Activated naive CD8-positive, alpha-beta T cell treated with anti-CD3 and anti-CD28 coated beads, Interleukin-2, amount 50 U/mL, for 24 hours (primary cell): ENCODE measurements at regions not wholly inside any gene's neighbourhood (a gene's known extent, or its start where the extent isn't known, plus 50 kb on each side); places are given as distances from the start of the nearest gene placed in this dataset.

Experiments
- ATAC-seq: fragments of 150-1000 bp; cut with Tn5 transposase; one replicate; pipeline ENCODE4 v1.10.0; 2021
- DNase-seq: peaks from one replicate; pipeline ENCODE4 v3.0.0; 2021
- H3K27ac Mint-ChIP-seq: one replicate; pipeline ENCODE4 v1.8.0; 2021; ENCODE audit warnings: mild to moderate bottlenecking, mixed read lengths
- H3K27me3 Mint-ChIP-seq: one replicate; pipeline ENCODE4 v1.8.0; 2021; ENCODE audit warnings: mixed read lengths
- H3K36me3 Mint-ChIP-seq: one replicate; pipeline ENCODE4 v1.8.0; 2021; ENCODE audit warnings: low read depth, mixed read lengths
- H3K4me1 Mint-ChIP-seq: one replicate; pipeline ENCODE4 v1.8.0; 2021; ENCODE audit warnings: mixed read lengths
- H3K4me3 Mint-ChIP-seq: one replicate; pipeline ENCODE4 v1.8.0; 2021; ENCODE audit warnings: mild to moderate bottlenecking, moderate library complexity, mixed read lengths
- H3K9me3 Mint-ChIP-seq: one replicate; pipeline ENCODE4 v1.8.0; 2021; ENCODE audit warnings: mixed read lengths

GRCh38 chr7:20964281-20964918, 177.7 kb upstream of the SP8 start:
- H3K9me3 Mint-ChIP-seq: peaks cover 6% of the 10 kb centered on the region
- no peaks in the 10 kb centered on the region for H3K27me3 Mint-ChIP-seq
- H3K4me1 Mint-ChIP-seq: no peaks in the 10 kb centered on the region
- no peak overlapping the region for H3K4me3 Mint-ChIP-seq
- DNase-seq (no peak), ATAC-seq (no peak)
- H3K27ac Mint-ChIP-seq: no peak overlapping the region
- H3K36me3 Mint-ChIP-seq: no peaks in the 10 kb centered on the region

- no peaks in the 10 kb centered on the region for H3K36me3 Mint-ChIP-seq
- H3K27ac Mint-ChIP-seq: no peak overlapping the region
- DNase-seq (no peak), ATAC-seq (no peak)
- H3K27me3 Mint-ChIP-seq: no peaks in the 10 kb centered on the region
- peaks cover 6% of the 10 kb centered on the region for H3K9me3 Mint-ChIP-seq
- no peak overlapping the region for H3K4me3 Mint-ChIP-seq
- H3K4me1 Mint-ChIP-seq: no peaks in the 10 kb centered on the region
Observed at GRCh38 chr7:20971219-20971618, 184.5 kb upstream of the SP8 start.

- H3K4me1 Mint-ChIP-seq: no peaks in the 10 kb centered on the region
- no peak overlapping the region for H3K27ac Mint-ChIP-seq
- no peaks in the 10 kb centered on the region for H3K9me3 Mint-ChIP-seq
- H3K4me3 Mint-ChIP-seq: no peak overlapping the region
- H3K27me3 Mint-ChIP-seq: no peaks in the 10 kb centered on the region
- no peaks in the 10 kb centered on the region for H3K36me3 Mint-ChIP-seq
- no peak for ATAC-seq
- no peak for DNase-seq
Observed at GRCh38 chr7:20980232-20980631, 193.5 kb upstream of the SP8 start.

GRCh38 chr7:20980668-20981264, 194.1 kb upstream of the SP8 start:
- H3K36me3 Mint-ChIP-seq: no peaks in the 10 kb centered on the region
- ATAC-seq (no peak), DNase-seq (no peak)
- H3K4me1 Mint-ChIP-seq: no peaks in the 10 kb centered on the region
- no peak overlapping the region for H3K27ac Mint-ChIP-seq
- H3K27me3 Mint-ChIP-seq: no peaks in the 10 kb centered on the region
- no peaks in the 10 kb centered on the region for H3K9me3 Mint-ChIP-seq
- H3K4me3 Mint-ChIP-seq: no peak overlapping the region

GRCh38 chr7:20988340-20988739, 201.7 kb upstream of the SP8 start:
- Mint-ChIP-seq H3K27me3 (no peaks in the 10 kb centered on the region), H3K36me3 (no peaks in the 10 kb centered on the region), H3K4me3 (no peak overlapping the region), H3K4me1 (no peaks in the 10 kb centered on the region), H3K27ac (no peak overlapping the region), H3K9me3 (no peaks in the 10 kb centered on the region)
- no peak for DNase-seq
- ATAC-seq: no peak

- Mint-ChIP-seq H3K9me3 (no peaks in the 10 kb centered on the region), H3K27me3 (no peaks in the 10 kb centered on the region), H3K4me1 (no peaks in the 10 kb centered on the region), H3K36me3 (no peaks in the 10 kb centered on the region), H3K4me3 (no peak overlapping the region), H3K27ac (no peak overlapping the region)
- ATAC-seq: no peak
- no peak for DNase-seq
Observed at GRCh38 chr7:20991544-20991943, 204.9 kb upstream of the SP8 start.

- DNase-seq (no peak), ATAC-seq (no peak)
- H3K9me3 Mint-ChIP-seq: no peaks in the 10 kb centered on the region
- no peak overlapping the region for H3K4me3 Mint-ChIP-seq
- H3K27me3 Mint-ChIP-seq: no peaks in the 10 kb centered on the region
- no peaks in the 10 kb centered on the region for H3K4me1 Mint-ChIP-seq
- no peak overlapping the region for H3K27ac Mint-ChIP-seq
- no peaks in the 10 kb centered on the region for H3K36me3 Mint-ChIP-seq
Observed at GRCh38 chr7:20993693-20994092, 207.0 kb upstream of the SP8 start.

GRCh38 chr7:20998309-20998708, 211.6 kb upstream of the SP8 start:
- ATAC-seq: no peak
- Mint-ChIP-seq H3K9me3 (no peaks in the 10 kb centered on the region), H3K27me3 (no peaks in the 10 kb centered on the region), H3K27ac (no peak overlapping the region), H3K4me3 (no peak overlapping the region), H3K4me1 (no peaks in the 10 kb centered on the region), H3K36me3 (no peaks in the 10 kb centered on the region)
- DNase-seq: no peak

- Mint-ChIP-seq H3K27me3 (no peaks in the 10 kb centered on the region), H3K36me3 (no peaks in the 10 kb centered on the region), H3K4me3 (no peak overlapping the region), H3K27ac (no peak overlapping the region), H3K9me3 (peaks cover 13% of the 10 kb centered on the region), H3K4me1 (no peaks in the 10 kb centered on the region)
- no peak for ATAC-seq
- no peak for DNase-seq
Observed at GRCh38 chr7:21011153-21011552, 224.5 kb upstream of the SP8 start.

- DNase-seq (no peak), ATAC-seq (no peak)
- H3K27me3 Mint-ChIP-seq: no peaks in the 10 kb centered on the region
- no peaks in the 10 kb centered on the region for H3K4me1 Mint-ChIP-seq
- H3K9me3 Mint-ChIP-seq: peaks cover 7% of the 10 kb centered on the region
- no peak overlapping the region for H3K27ac Mint-ChIP-seq
- no peak overlapping the region for H3K4me3 Mint-ChIP-seq
- H3K36me3 Mint-ChIP-seq: no peaks in the 10 kb centered on the region
Observed at GRCh38 chr7:21013765-21014539, 227.3 kb upstream of the SP8 start.

- Mint-ChIP-seq H3K27ac (no peak overlapping the region), H3K9me3 (peaks cover 4% of the 10 kb centered on the region), H3K4me1 (no peaks in the 10 kb centered on the region), H3K4me3 (no peak overlapping the region), H3K36me3 (no peaks in the 10 kb centered on the region), H3K27me3 (no peaks in the 10 kb centered on the region)
- DNase-seq: no peak
- ATAC-seq: no peak
Observed at GRCh38 chr7:21020667-21021066, 234.0 kb upstream of the SP8 start.

- ATAC-seq: no peak
- Mint-ChIP-seq H3K27ac (no peak overlapping the region), H3K36me3 (no peaks in the 10 kb centered on the region), H3K4me3 (no peak overlapping the region), H3K9me3 (no peaks in the 10 kb centered on the region), H3K4me1 (no peaks in the 10 kb centered on the region), H3K27me3 (no peaks in the 10 kb centered on the region)
- no peak for DNase-seq
Observed at GRCh38 chr7:21023841-21024484, 237.3 kb upstream of the SP8 start.

- Mint-ChIP-seq H3K4me3 (no peak overlapping the region), H3K9me3 (no peaks in the 10 kb centered on the region), H3K4me1 (no peaks in the 10 kb centered on the region)
Observed at GRCh38 chr7:21024485-21024867, 237.8 kb upstream of the SP8 start.

GRCh38 chr7:21028186-21028585, 241.5 kb upstream of the SP8 start:
- Mint-ChIP-seq H3K4me1 (no peaks in the 10 kb centered on the region), H3K9me3 (no peaks in the 10 kb centered on the region), H3K27ac (no peak overlapping the region), H3K4me3 (no peak overlapping the region), H3K36me3 (no peaks in the 10 kb centered on the region), H3K27me3 (no peaks in the 10 kb centered on the region)
- DNase-seq (no peak), ATAC-seq (no peak)

More at GRCh38 chr7:21024485-21024867, 237.8 kb upstream of the SP8 start:
- Mint-ChIP-seq H3K27ac (no peak overlapping the region), H3K36me3 (no peaks in the 10 kb centered on the region), H3K27me3 (no peaks in the 10 kb centered on the region)
- ATAC-seq (no peak), DNase-seq (no peak)

- no peaks in the 10 kb centered on the region for H3K36me3 Mint-ChIP-seq
- DNase-seq (no peak), ATAC-seq (no peak)
- H3K4me1 Mint-ChIP-seq: no peaks in the 10 kb centered on the region
- H3K9me3 Mint-ChIP-seq: no peaks in the 10 kb centered on the region
- H3K27ac Mint-ChIP-seq: no peak overlapping the region
- no peaks in the 10 kb centered on the region for H3K27me3 Mint-ChIP-seq
- H3K4me3 Mint-ChIP-seq: no peak overlapping the region
Observed at GRCh38 chr7:21028599-21028998, 241.9 kb upstream of the SP8 start.
